ENCODE measurements at regions not wholly inside any gene's neighbourhood (a gene's known extent, or its start where the extent isn't known, plus 50 kb on each side); places are given as distances from the start of the nearest gene placed in this dataset.

GRCh38 chr2:220297093-220297492 lies 669.7 kb downstream of the SLC4A3 start:
- Histone ChIP-seq H3K4me1 (ENCODE audit: insufficient read depth) (no peaks in the 10 kb centered on the region), H3K27ac (no peak overlapping the region), H3K9me2 (replicated peaks; ENCODE audit: insufficient read depth) (no peaks in the 10 kb centered on the region), H2AFZ (no peak overlapping the region), H4K20me1 (ENCODE audit: insufficient read depth, poor library complexity, severe bottlenecking) (no peaks in the 10 kb centered on the region), H3K4me2 (no peak overlapping the region), H3K27me3 (peaks cover 3% of the 10 kb centered on the region), H3K36me3 (replicated peaks; ENCODE audit: insufficient read depth, low read depth) (no peaks in the 10 kb centered on the region), H3K9me3 (ENCODE audit: low read depth) (no peaks in the 10 kb centered on the region), H3K79me2 (no peaks in the 10 kb centered on the region), H3K4me3 (no peak overlapping the region)
- WGBS (ENCODE audit: low lambda C conversion rate, missing lambda C conversion rate): 88% methylated on average over 2 of the region's 2 CpGs
- TF ChIP-seq EZH2 (IDR thresholded peaks at IDR 0.05; ENCODE audit: borderline replicate concordance): no peak
- no peak for TF ChIP-seq CTCF (IDR thresholded peaks at IDR 0.05; ENCODE audit: poor library complexity)
- no peak for TF ChIP-seq EZH2phosphoT487 (IDR thresholded peaks at IDR 0.05; ENCODE audit: low read depth, severe bottlenecking, unreplicated experiment)
- DNase-seq (ENCODE audit: low spot score): no peak

- no peak overlapping the region for H3K27ac ChIP-seq
- H2AFZ ChIP-seq: no peak overlapping the region
- no peaks in the 10 kb centered on the region for H4K20me1 ChIP-seq (ENCODE audit: insufficient read depth, poor library complexity, severe bottlenecking)
- H3K27me3 ChIP-seq: peaks cover 3% of the 10 kb centered on the region
- H3K9me2 ChIP-seq (replicated peaks; ENCODE audit: insufficient read depth): no peaks in the 10 kb centered on the region
- H3K4me1 ChIP-seq (ENCODE audit: insufficient read depth): no peaks in the 10 kb centered on the region
- DNase-seq (ENCODE audit: low spot score): no peak
- H3K79me2 ChIP-seq: no peaks in the 10 kb centered on the region
- WGBS (ENCODE audit: low lambda C conversion rate, missing lambda C conversion rate): 88% methylated on average over 3 of the region's 3 CpGs
- no peaks in the 10 kb centered on the region for H3K36me3 ChIP-seq (replicated peaks; ENCODE audit: insufficient read depth, low read depth)
- no peaks in the 10 kb centered on the region for H3K9me3 ChIP-seq (ENCODE audit: low read depth)
- TF ChIP-seq CTCF (IDR thresholded peaks at IDR 0.05; ENCODE audit: poor library complexity): no peak
- no peak for TF ChIP-seq EZH2 (IDR thresholded peaks at IDR 0.05; ENCODE audit: borderline replicate concordance)
- no peak for TF ChIP-seq EZH2phosphoT487 (IDR thresholded peaks at IDR 0.05; ENCODE audit: low read depth, severe bottlenecking, unreplicated experiment)
- no peak overlapping the region for H3K4me3 ChIP-seq
- no peak overlapping the region for H3K4me2 ChIP-seq
Measured at GRCh38 chr2:220300806-220301205, 673.4 kb downstream of the SLC4A3 start.

GRCh38 chr2:220302756-220303155 lies 675.3 kb downstream of the SLC4A3 start:
- Histone ChIP-seq H3K9me3 (ENCODE audit: low read depth) (no peaks in the 10 kb centered on the region), H3K27ac (no peak overlapping the region), H3K36me3 (replicated peaks; ENCODE audit: insufficient read depth, low read depth) (no peaks in the 10 kb centered on the region), H3K79me2 (no peaks in the 10 kb centered on the region), H3K4me2 (no peak overlapping the region), H3K4me1 (ENCODE audit: insufficient read depth) (no peaks in the 10 kb centered on the region), H2AFZ (no peak overlapping the region), H3K27me3 (peaks cover 3% of the 10 kb centered on the region), H3K4me3 (no peak overlapping the region), H4K20me1 (ENCODE audit: insufficient read depth, poor library complexity, severe bottlenecking) (no peaks in the 10 kb centered on the region), H3K9me2 (replicated peaks; ENCODE audit: insufficient read depth) (no peaks in the 10 kb centered on the region)
- TF ChIP-seq EZH2 (IDR thresholded peaks at IDR 0.05; ENCODE audit: borderline replicate concordance): no peak
- TF ChIP-seq CTCF (IDR thresholded peaks at IDR 0.05; ENCODE audit: poor library complexity): no peak
- no peak for TF ChIP-seq EZH2phosphoT487 (IDR thresholded peaks at IDR 0.05; ENCODE audit: low read depth, severe bottlenecking, unreplicated experiment)
- 55% methylated on average over 1 of the region's 1 CpG for WGBS (ENCODE audit: low lambda C conversion rate, missing lambda C conversion rate)
- DNase-seq (ENCODE audit: low spot score): no peak

- no peak for DNase-seq (ENCODE audit: low spot score)
- TF ChIP-seq EZH2 (IDR thresholded peaks at IDR 0.05; ENCODE audit: borderline replicate concordance): no peak
- no peak for TF ChIP-seq CTCF (IDR thresholded peaks at IDR 0.05; ENCODE audit: poor library complexity)
- no peak for TF ChIP-seq EZH2phosphoT487 (IDR thresholded peaks at IDR 0.05; ENCODE audit: low read depth, severe bottlenecking, unreplicated experiment)
- Histone ChIP-seq H2AFZ (no peak overlapping the region), H4K20me1 (ENCODE audit: insufficient read depth, poor library complexity, severe bottlenecking) (no peaks in the 10 kb centered on the region), H3K79me2 (no peaks in the 10 kb centered on the region), H3K27me3 (no peaks in the 10 kb centered on the region), H3K27ac (no peak overlapping the region), H3K4me2 (no peak overlapping the region), H3K4me1 (ENCODE audit: insufficient read depth) (no peaks in the 10 kb centered on the region), H3K9me2 (replicated peaks; ENCODE audit: insufficient read depth) (no peaks in the 10 kb centered on the region), H3K36me3 (replicated peaks; ENCODE audit: insufficient read depth, low read depth) (no peaks in the 10 kb centered on the region), H3K9me3 (ENCODE audit: low read depth) (no peaks in the 10 kb centered on the region), H3K4me3 (no peak overlapping the region)
- 83% methylated on average over 1 of the region's 1 CpG for WGBS (ENCODE audit: low lambda C conversion rate, missing lambda C conversion rate)
Measured at GRCh38 chr2:220309215-220309614, 681.8 kb downstream of the SLC4A3 start.

All from hepatocyte (in vitro differentiated cells).